Caco-2 (cell line): ENCODE measurements at regions not wholly inside any gene's neighbourhood (a gene's known extent, or its start where the extent isn't known, plus 50 kb on each side); places are given as distances from the start of the nearest gene placed in this dataset.

ENCODE experiments used
- BruUV-seq: library from RNA; stranded (reverse); fragments of 400-500 nt; replicated peaks from 2 replicates; lab custom pipeline; 2021; lab: Mats Ljungman, UMichigan
- CTCF ChIA-PET: fragments of 300-600 bp; sonication (Branson Sonifier 250); formaldehyde crosslinking; loops from one replicate; lab custom pipeline; 2022; ENCODE audit warnings: antibody characterized with exemption; lab: Charles Lee
- POLR2A ChIA-PET: fragments of 300-600 bp; sonication (Branson Sonifier 250); formaldehyde crosslinking; loops from one replicate; lab custom pipeline; 2022; ENCODE audit warnings: antibody characterized with exemption; lab: Charles Lee
- DNase-seq, 2 experiments: peaks; one replicate each; pipeline versions ENCODE4 v3.0.0 to v3.0.0-alpha.2; 2020 to 2022
- H3K27me3 ChIP-seq: replicated peaks from 2 replicates; pipeline ENCODE4 v1.6.0; 2011; ENCODE audit warnings: low read length; ENCODE audit not compliant: control insufficient read depth, insufficient read depth
- H3K36me3 ChIP-seq: 2 replicates; pipeline ENCODE4 v1.5.1; 2011; ENCODE audit warnings: low read length; ENCODE audit not compliant: control insufficient read depth, insufficient read depth
- H3K4me1 ChIP-seq: fragments of 250-450 bp; sonication (Bioruptor Pico); 2 replicates; pipeline ENCODE4 v1.5.1; 2020; ENCODE audit warnings: mild to moderate bottlenecking
- H3K4me3 ChIP-seq: 2 replicates; pipeline ENCODE4 v1.5.1; 2011; ENCODE audit warnings: low read depth, mild to moderate bottlenecking, control low read depth, low read length
- H3K9me3 ChIP-seq: fragments of 250-450 bp; sonication (Bioruptor Pico); 2 replicates; pipeline ENCODE4 v1.5.1; 2020; ENCODE audit warnings: mild to moderate bottlenecking, moderate library complexity
- H3K27ac Mint-ChIP-seq: one replicate; pipeline ENCODE4 v1.8.0; 2022; ENCODE audit warnings: mixed read lengths; ENCODE audit not compliant: unreplicated experiment
- H3K27me3 Mint-ChIP-seq: one replicate; pipeline ENCODE4 v1.8.0; 2022; ENCODE audit warnings: mixed read lengths; ENCODE audit not compliant: insufficient read depth, unreplicated experiment
- H3K36me3 Mint-ChIP-seq: one replicate; pipeline ENCODE4 v1.8.0; 2022; ENCODE audit warnings: mild to moderate bottlenecking, mixed read lengths; ENCODE audit not compliant: insufficient read depth, unreplicated experiment
- H3K4me1 Mint-ChIP-seq: one replicate; pipeline ENCODE4 v1.8.0; 2022; ENCODE audit warnings: low read depth, mixed read lengths; ENCODE audit not compliant: unreplicated experiment
- H3K4me3 Mint-ChIP-seq: one replicate; pipeline ENCODE4 v1.8.0; 2022; ENCODE audit warnings: mild to moderate bottlenecking, moderate library complexity, mixed read lengths; ENCODE audit not compliant: unreplicated experiment
- H3K9me3 Mint-ChIP-seq: one replicate; pipeline ENCODE4 v1.8.0; 2022; ENCODE audit warnings: mixed read lengths; ENCODE audit not compliant: unreplicated experiment
- intact Hi-C: fragments of 100-400 bp; cut with micrococcal nuclease; formaldehyde crosslinking; loops from one replicate; pipeline ENCODE4 v1.10.0; 2022; ENCODE audit not compliant: unreplicated experiment
- TF ChIP-seq, protein P1 (sequence below), 2 experiments: fragments of 200-600 bp in 1 of 2; IDR thresholded peaks; 1 replicate in 1 of 2; 2 replicates in 1 of 2; pipeline versions ENCODE4 v1.5.1 to v1.8.0; 2011 to 2022; ENCODE audit warnings: antibody characterized with exemption in 1 of 2, control low read depth in 1 of 2, inconsistent platforms in 1 of 2, low read depth in 1 of 2, low read length in 1 of 2, mild to moderate bottlenecking in 1 of 2, moderate library complexity in 1 of 2; ENCODE audit not compliant: insufficient read depth in 1 of 2, severe bottlenecking in 1 of 2, unreplicated experiment in 1 of 2

DNA sequence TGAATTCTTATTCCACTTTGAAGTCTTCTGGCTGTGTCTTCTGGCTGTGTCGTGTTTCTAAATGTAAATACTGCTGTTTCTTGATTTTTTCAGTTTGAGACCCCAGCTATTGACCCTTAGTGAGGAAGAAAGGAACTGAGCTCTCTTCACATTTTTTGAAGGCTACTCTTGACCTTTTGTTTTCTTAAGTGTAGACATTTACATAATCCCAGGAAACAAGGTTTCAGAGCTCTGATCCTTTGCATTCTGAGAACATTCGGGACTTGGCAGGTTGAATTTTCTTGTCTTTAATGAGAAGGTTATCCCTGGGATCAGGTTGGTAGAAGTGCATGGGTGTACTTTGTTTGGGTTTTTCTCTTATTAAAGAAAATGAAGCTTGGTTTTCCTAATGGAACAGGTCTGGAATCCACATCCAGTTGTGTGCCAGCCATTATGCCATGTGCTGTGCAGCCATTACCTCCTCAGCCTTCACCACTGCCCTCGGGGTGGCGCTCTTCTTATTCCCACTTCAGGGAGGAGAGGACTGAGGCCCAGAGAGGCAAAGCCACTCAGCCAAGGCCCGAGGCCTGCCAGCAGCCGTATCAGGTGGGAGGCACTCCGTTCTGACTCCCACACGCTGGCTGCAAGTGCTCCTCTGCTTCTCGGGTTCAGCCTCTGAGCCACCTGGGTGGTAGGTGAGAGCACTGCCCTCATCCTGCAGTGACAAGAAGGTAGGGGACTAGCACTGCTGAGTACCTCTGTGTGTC, 120.9 kb downstream of the BEGAIN start:
- Mint-ChIP-seq H3K27ac (no peak overlapping the region), H3K4me3 (no peak overlapping the region), H3K27me3 (peaks cover 15% of the 10 kb centered on the region), H3K9me3 (no peaks in the 10 kb centered on the region), H3K36me3 (no peaks in the 10 kb centered on the region), H3K4me1 (no peaks in the 10 kb centered on the region)
- H3K36me3 ChIP-seq = no peaks in the 10 kb centered on the region
- TF ChIP-seq, protein P1, sequence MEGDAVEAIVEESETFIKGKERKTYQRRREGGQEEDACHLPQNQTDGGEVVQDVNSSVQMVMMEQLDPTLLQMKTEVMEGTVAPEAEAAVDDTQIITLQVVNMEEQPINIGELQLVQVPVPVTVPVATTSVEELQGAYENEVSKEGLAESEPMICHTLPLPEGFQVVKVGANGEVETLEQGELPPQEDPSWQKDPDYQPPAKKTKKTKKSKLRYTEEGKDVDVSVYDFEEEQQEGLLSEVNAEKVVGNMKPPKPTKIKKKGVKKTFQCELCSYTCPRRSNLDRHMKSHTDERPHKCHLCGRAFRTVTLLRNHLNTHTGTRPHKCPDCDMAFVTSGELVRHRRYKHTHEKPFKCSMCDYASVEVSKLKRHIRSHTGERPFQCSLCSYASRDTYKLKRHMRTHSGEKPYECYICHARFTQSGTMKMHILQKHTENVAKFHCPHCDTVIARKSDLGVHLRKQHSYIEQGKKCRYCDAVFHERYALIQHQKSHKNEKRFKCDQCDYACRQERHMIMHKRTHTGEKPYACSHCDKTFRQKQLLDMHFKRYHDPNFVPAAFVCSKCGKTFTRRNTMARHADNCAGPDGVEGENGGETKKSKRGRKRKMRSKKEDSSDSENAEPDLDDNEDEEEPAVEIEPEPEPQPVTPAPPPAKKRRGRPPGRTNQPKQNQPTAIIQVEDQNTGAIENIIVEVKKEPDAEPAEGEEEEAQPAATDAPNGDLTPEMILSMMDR (IDR thresholded peaks at IDR 0.05; ENCODE audit: insufficient read depth in 1 of 2, low read depth in 1 of 2, low read length in 1 of 2, severe bottlenecking in 1 of 2, unreplicated experiment in 1 of 2) = no peak
- H3K9me3 ChIP-seq = no peaks in the 10 kb centered on the region
- POLR2A ChIA-PET = no interaction called here
- no peaks in the 10 kb centered on the region for H3K27me3 ChIP-seq
- BruUV-seq = no TSS peak
- H3K4me3 ChIP-seq = no peak overlapping the region
- CTCF ChIA-PET = no interaction called here
- intact Hi-C loops = no loop called here
- H3K4me1 ChIP-seq = no peaks in the 10 kb centered on the region
- DNase-seq = no peak

DNA sequence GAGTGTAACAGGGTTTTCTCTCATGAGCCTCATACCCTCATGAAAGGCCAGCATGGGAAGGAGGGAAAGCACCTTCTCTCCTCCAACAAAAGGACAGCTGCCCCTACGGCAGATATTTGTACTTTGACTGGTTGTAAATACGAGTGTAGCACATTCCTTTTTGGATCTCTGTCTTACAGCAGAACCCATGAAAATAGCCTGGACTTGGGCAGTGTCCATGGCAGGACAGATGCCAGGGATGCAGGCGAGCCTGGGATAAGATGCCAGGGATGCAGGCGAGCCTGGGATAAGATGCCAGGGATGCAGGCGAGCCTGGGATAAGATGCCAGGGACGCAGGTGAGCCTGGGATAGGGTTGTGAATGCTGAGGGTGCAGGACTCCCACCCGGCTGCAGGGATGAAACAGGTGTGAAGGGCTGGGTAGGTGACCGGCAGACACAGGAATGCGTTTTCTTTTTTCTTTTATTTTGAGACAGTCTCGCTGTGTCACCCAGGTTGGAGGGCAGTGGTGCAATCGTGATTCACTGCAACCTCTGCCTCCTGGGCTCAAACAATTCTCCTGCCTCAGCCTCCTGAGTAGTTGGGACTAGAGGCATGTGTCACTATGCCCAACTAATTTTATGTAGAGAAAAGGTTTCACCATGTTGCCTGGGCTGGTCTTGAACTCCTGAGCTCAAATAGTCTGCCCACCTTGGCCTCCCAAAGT, 120.0 kb downstream of the BEGAIN start:
- BruUV-seq = no TSS peak
- H3K27ac Mint-ChIP-seq = no peak overlapping the region
- no peaks in the 10 kb centered on the region for H3K9me3 Mint-ChIP-seq
- H3K27me3 Mint-ChIP-seq = peaks cover 15% of the 10 kb centered on the region
- intact Hi-C loops = no loop called here
- CTCF ChIA-PET = no interaction called here
- no peaks in the 10 kb centered on the region for H3K36me3 Mint-ChIP-seq
- TF ChIP-seq, protein P1 (IDR thresholded peaks at IDR 0.05; ENCODE audit: insufficient read depth in 1 of 2, low read depth in 1 of 2, low read length in 1 of 2, severe bottlenecking in 1 of 2, unreplicated experiment in 1 of 2) = no peak
- no peaks in the 10 kb centered on the region for H3K4me1 ChIP-seq
- H3K4me3 Mint-ChIP-seq = no peak overlapping the region
- no peak overlapping the region for H3K4me3 ChIP-seq
- POLR2A ChIA-PET = no interaction called here
- no peaks in the 10 kb centered on the region for H3K36me3 ChIP-seq
- no peaks in the 10 kb centered on the region for H3K27me3 ChIP-seq
- H3K9me3 ChIP-seq = no peaks in the 10 kb centered on the region
- DNase-seq = no peak
- no peaks in the 10 kb centered on the region for H3K4me1 Mint-ChIP-seq

DNA sequence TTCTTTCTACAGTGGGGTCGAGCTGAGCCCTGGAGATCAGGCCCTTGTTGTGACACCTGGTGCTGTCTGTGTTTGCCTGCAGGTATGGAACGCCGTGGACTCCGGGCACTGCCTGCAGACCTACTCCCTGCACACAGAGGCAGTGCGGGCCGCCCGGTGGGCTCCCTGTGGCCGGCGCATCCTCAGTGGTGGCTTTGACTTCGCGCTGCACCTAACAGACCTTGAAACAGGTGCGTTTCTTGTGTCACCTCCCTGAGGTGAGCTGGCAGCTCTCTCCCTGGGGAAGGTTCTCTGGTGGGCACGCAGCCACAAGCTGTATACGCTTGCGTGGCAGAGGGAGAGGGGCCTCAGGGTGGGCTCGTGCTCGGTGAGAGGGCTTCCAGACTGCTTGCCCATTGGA, 119.3 kb downstream of the BEGAIN start:
- no peaks in the 10 kb centered on the region for H3K4me1 ChIP-seq
- no peaks in the 10 kb centered on the region for H3K27me3 ChIP-seq
- H3K9me3 Mint-ChIP-seq = no peaks in the 10 kb centered on the region
- TF ChIP-seq, protein P1 (IDR thresholded peaks at IDR 0.05; ENCODE audit: insufficient read depth in 1 of 2, low read depth in 1 of 2, low read length in 1 of 2, severe bottlenecking in 1 of 2, unreplicated experiment in 1 of 2) = no peak
- no peak overlapping the region for H3K4me3 ChIP-seq
- DNase-seq = no peak
- peaks cover 13% of the 10 kb centered on the region for H3K27me3 Mint-ChIP-seq
- BruUV-seq = no TSS peak
- H3K9me3 ChIP-seq = no peaks in the 10 kb centered on the region
- H3K27ac Mint-ChIP-seq = no peak overlapping the region
- H3K36me3 Mint-ChIP-seq = no peaks in the 10 kb centered on the region
- H3K4me1 Mint-ChIP-seq = no peaks in the 10 kb centered on the region
- H3K4me3 Mint-ChIP-seq = no peak overlapping the region
- intact Hi-C loops = no loop called here
- ChIA-PET CTCF (no interaction called here), POLR2A (no interaction called here)
- H3K36me3 ChIP-seq = no peaks in the 10 kb centered on the region
